Fibroblast of the aortic adventitia (primary cell): ENCODE measurements at regions not wholly inside any gene's neighbourhood (a gene's known extent, or its start where the extent isn't known, plus 50 kb on each side); places are given as distances from the start of the nearest gene placed in this dataset.
"Not testable (repeated sequence)": the region's sequence is repeated elsewhere in the genome, so short reads cannot be mapped to it uniquely, and the experiment has no call there.

Experiments used
- DNase-seq: peaks from one replicate; pipeline ENCODE4 v3.0.0-alpha.2; 2010; ENCODE audit warnings: low read depth
- H3K4me3 ChIP-seq: 2 replicates; pipeline ENCODE4 v1.5.1; 2011; ENCODE audit warnings: low read depth, mild to moderate bottlenecking, control low read depth, low read length, moderate library complexity
- CTCF ChIP-seq: IDR thresholded peaks from 2 replicates; pipeline ENCODE4 v1.5.1; 2011; ENCODE audit warnings: mild to moderate bottlenecking, low read length, control low read depth, inconsistent platforms; ENCODE audit not compliant: insufficient read depth

- DNase-seq: no peak
- no peak for TF ChIP-seq CTCF
- no peak overlapping the region for H3K4me3 ChIP-seq
Measured at GRCh38 chr18:35852786-35853185, 119.7 kb upstream of the RMP24 start.

- no peak overlapping the region for H3K4me3 ChIP-seq
- TF ChIP-seq CTCF: no peak
- DNase-seq: no peak
Measured at GRCh38 chr18:35854095-35854494, 118.4 kb upstream of the RMP24 start.

GRCh38 chr18:35856178-35856577 is 116.3 kb upstream of the RMP24 start:
- H3K4me3 ChIP-seq: no peak overlapping the region

GRCh38 chr18:35856721-35857120 is 115.8 kb upstream of the RMP24 start:
- not testable (repeated sequence) for DNase-seq, H3K4me3 ChIP-seq

More at GRCh38 chr18:35856178-35856577, 116.3 kb upstream of the RMP24 start:
- DNase-seq: no peak
- no peak for TF ChIP-seq CTCF

- DNase-seq: not testable (repeated sequence)
Measured at GRCh38 chr18:35857581-35857980, 114.9 kb upstream of the RMP24 start.

GRCh38 chr18:35861367-35862118 is 110.9 kb upstream of the RMP24 start:
- DNase-seq: peak; percentile 9
- no peak overlapping the region for H3K4me3 ChIP-seq
- no peak for TF ChIP-seq CTCF

More at GRCh38 chr18:35857581-35857980, 114.9 kb upstream of the RMP24 start:
- not testable (repeated sequence) for H3K4me3 ChIP-seq

- DNase-seq: no peak
- no peak overlapping the region for H3K4me3 ChIP-seq
- TF ChIP-seq CTCF: no peak
Measured at GRCh38 chr18:35862119-35862640, 110.3 kb upstream of the RMP24 start.

GRCh38 chr18:35864916-35865315 is 107.6 kb upstream of the RMP24 start:
- no peak for TF ChIP-seq CTCF
- no peak for DNase-seq
- H3K4me3 ChIP-seq: no peak overlapping the region
